ENCODE measurements at regions not wholly inside any gene's neighbourhood (a gene's known extent, or its start where the extent isn't known, plus 50 kb on each side); places are given as distances from the start of the nearest gene placed in this dataset.

DNA sequence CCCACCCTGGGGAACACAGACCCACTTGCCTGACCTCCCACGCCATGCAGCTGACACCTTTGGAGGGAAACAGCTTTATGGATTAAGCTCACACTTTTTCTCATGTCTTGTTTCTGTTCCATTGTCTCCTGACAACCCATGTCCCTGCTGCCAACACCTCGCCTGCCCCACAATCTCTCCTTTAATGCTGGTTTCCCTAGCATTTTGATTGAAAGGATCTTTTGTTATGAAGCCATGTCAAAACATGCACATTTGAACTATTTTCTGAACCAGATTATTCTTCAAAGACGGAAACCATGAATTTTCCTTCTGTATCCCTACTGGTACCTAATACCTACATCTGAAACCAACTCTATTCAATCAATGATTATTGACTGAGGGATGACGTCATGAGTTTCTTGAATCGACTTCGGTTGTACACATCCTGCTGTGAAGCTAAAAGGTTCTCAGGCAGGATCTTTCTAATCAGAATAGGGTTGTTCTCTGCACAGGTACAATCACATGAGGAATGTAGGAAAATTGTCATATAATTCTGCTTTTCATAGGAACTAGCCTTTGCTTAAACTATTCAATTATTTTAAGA is 106.2 kb upstream of the NEBL start:
- Histone ChIP-seq H3K36me3 (ENCODE audit: control insufficient read depth in 2 of 2, extremely low read depth in 1 of 2, insufficient read depth in 2 of 2, low read length in 2 of 2) (no peaks in the 10 kb centered on the region), H3K4me3 (ENCODE audit: control insufficient read depth in 2 of 3, extremely low read depth in 1 of 3, insufficient read depth in 2 of 3, low read depth in 1 of 3, low read length in 3 of 3) (no peak overlapping the region), H3K4me2 (ENCODE audit: control insufficient read depth, extremely low read depth, insufficient read depth, low read depth, low read length) (no peak overlapping the region), H3K27me3 (ENCODE audit: control insufficient read depth, extremely low read depth, insufficient read depth, low read length) (no peaks in the 10 kb centered on the region), H3K9me1 (ENCODE audit: control insufficient read depth, extremely low read depth, insufficient read depth, low read length) (no peaks in the 10 kb centered on the region), H3K79me2 (ENCODE audit: control insufficient read depth, insufficient read depth, low read length) (no peaks in the 10 kb centered on the region), H3K9me3 (ENCODE audit: control insufficient read depth, low read depth, low read length) (no peaks in the 10 kb centered on the region), H3K4me1 (ENCODE audit: control insufficient read depth, extremely low read depth, insufficient read depth, low read length) (no peaks in the 10 kb centered on the region), H4K20me1 (ENCODE audit: control insufficient read depth, extremely low read depth, insufficient read depth, low read length) (no peaks in the 10 kb centered on the region), H3K27ac (ENCODE audit: control insufficient read depth, insufficient read depth, low read length) (no peak overlapping the region), H3K9ac (ENCODE audit: control insufficient read depth, extremely low read depth, insufficient read depth, low read length) (no peak overlapping the region), H2AFZ (ENCODE audit: control insufficient read depth, low read length) (no peak overlapping the region)
- DNase-seq (ENCODE audit: low read depth, low spot score) (no peak), FAIRE-seq (no peak)
- dilution Hi-C loops (cut with MboI; ENCODE audit: extremely low pct_ligation_motif_present, low sequenced_read_pairs) = no loop called here
- TF ChIP-seq, protein P1, sequence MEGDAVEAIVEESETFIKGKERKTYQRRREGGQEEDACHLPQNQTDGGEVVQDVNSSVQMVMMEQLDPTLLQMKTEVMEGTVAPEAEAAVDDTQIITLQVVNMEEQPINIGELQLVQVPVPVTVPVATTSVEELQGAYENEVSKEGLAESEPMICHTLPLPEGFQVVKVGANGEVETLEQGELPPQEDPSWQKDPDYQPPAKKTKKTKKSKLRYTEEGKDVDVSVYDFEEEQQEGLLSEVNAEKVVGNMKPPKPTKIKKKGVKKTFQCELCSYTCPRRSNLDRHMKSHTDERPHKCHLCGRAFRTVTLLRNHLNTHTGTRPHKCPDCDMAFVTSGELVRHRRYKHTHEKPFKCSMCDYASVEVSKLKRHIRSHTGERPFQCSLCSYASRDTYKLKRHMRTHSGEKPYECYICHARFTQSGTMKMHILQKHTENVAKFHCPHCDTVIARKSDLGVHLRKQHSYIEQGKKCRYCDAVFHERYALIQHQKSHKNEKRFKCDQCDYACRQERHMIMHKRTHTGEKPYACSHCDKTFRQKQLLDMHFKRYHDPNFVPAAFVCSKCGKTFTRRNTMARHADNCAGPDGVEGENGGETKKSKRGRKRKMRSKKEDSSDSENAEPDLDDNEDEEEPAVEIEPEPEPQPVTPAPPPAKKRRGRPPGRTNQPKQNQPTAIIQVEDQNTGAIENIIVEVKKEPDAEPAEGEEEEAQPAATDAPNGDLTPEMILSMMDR (optimal IDR thresholded peaks at IDR 0.05 in 1 of 3, IDR thresholded peaks at IDR 0.05 in 1 of 3, conservative IDR thresholded peaks at IDR 0.05 in 1 of 3; ENCODE audit: extremely low read depth in 1 of 3, insufficient read depth in 2 of 3, low read length in 3 of 3) = no peak
- TF ChIP-seq EZH2 (IDR thresholded peaks at IDR 0.05; ENCODE audit: low read length) = no peak

DNA sequence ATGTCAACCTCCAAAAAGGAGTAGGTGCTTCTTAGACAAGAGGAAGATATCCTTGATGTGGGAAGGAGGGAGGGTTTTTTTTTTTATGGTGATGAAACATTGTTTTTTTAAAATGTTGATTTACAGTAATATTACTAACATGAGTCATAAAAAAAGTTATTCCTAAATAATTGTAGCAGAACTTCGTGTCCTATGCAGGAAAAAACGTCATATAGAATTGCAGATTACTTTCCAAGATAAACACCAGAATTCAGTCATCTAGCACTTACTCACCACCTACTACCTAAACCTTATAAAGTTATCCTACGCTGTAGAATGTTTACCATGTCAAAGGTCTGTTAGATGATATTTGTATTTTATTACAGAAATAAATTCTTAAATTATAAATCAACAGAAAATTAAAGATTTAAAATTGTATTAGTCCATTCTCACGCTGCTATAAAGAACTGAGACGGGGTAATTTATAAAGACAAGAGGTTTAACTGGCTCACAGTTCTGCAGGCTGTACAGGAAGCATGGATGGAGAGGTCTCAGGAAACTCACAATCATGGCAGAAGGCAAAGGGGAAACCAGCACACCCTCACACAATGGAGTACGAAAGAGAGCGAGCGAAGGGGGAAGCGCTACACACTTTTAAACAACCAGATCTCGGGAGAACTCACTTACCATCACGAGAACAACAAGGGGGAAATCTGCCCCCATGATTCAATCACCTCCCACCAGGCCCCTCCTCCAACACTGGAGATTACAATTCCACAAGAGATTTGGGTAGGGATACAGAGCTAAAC is 105.2 kb upstream of the NEBL start:
- TF ChIP-seq EZH2 (IDR thresholded peaks at IDR 0.05; ENCODE audit: low read length) = no peak
- TF ChIP-seq, protein P1 (optimal IDR thresholded peaks at IDR 0.05 in 1 of 3, IDR thresholded peaks at IDR 0.05 in 1 of 3, conservative IDR thresholded peaks at IDR 0.05 in 1 of 3; ENCODE audit: extremely low read depth in 1 of 3, insufficient read depth in 2 of 3, low read length in 3 of 3) = no peak
- Histone ChIP-seq H3K27me3 (ENCODE audit: control insufficient read depth, extremely low read depth, insufficient read depth, low read length) (no peaks in the 10 kb centered on the region), H3K4me1 (ENCODE audit: control insufficient read depth, extremely low read depth, insufficient read depth, low read length) (no peaks in the 10 kb centered on the region), H3K79me2 (ENCODE audit: control insufficient read depth, insufficient read depth, low read length) (no peaks in the 10 kb centered on the region), H3K9me1 (ENCODE audit: control insufficient read depth, extremely low read depth, insufficient read depth, low read length) (no peaks in the 10 kb centered on the region), H4K20me1 (ENCODE audit: control insufficient read depth, extremely low read depth, insufficient read depth, low read length) (no peaks in the 10 kb centered on the region), H3K4me2 (ENCODE audit: control insufficient read depth, extremely low read depth, insufficient read depth, low read depth, low read length) (no peak overlapping the region), H3K9me3 (ENCODE audit: control insufficient read depth, low read depth, low read length) (no peaks in the 10 kb centered on the region), H2AFZ (ENCODE audit: control insufficient read depth, low read length) (no peak overlapping the region), H3K9ac (ENCODE audit: control insufficient read depth, extremely low read depth, insufficient read depth, low read length) (no peak overlapping the region), H3K4me3 (ENCODE audit: control insufficient read depth in 2 of 3, extremely low read depth in 1 of 3, insufficient read depth in 2 of 3, low read depth in 1 of 3, low read length in 3 of 3) (no peak overlapping the region), H3K36me3 (ENCODE audit: control insufficient read depth in 2 of 2, extremely low read depth in 1 of 2, insufficient read depth in 2 of 2, low read length in 2 of 2) (no peaks in the 10 kb centered on the region), H3K27ac (ENCODE audit: control insufficient read depth, insufficient read depth, low read length) (no peak overlapping the region)
- dilution Hi-C loops (cut with MboI; ENCODE audit: extremely low pct_ligation_motif_present, low sequenced_read_pairs) = no loop called here
- FAIRE-seq = no peak
- no peak for DNase-seq (ENCODE audit: low read depth, low spot score)

All from keratinocyte (primary cell).